Breast epithelium (tissue), 3 donors: ENCODE measurements at regions not wholly inside any gene's neighbourhood (a gene's known extent, or its start where the extent isn't known, plus 50 kb on each side); places are given as distances from the start of the nearest gene placed in this dataset.

Source experiments
- POLR2A ChIP-seq: fragments of 450-650 bp; IDR thresholded peaks from one replicate; pipeline ENCODE4 v1.6.1; 2016; ENCODE audit warnings: antibody characterized with exemption, mild to moderate bottlenecking, moderate library complexity
- TF ChIP-seq, protein P1 (sequence below), 3 donors: fragments of 450-650 bp; IDR thresholded peaks; one replicate each; pipeline ENCODE4 v1.5.1; 2016 to 2017; ENCODE audit warnings: antibody characterized with exemption in 3 of 3, mild to moderate bottlenecking in 3 of 3, moderate library complexity in 3 of 3

- no peak for TF ChIP-seq POLR2A
- TF ChIP-seq, protein P1, sequence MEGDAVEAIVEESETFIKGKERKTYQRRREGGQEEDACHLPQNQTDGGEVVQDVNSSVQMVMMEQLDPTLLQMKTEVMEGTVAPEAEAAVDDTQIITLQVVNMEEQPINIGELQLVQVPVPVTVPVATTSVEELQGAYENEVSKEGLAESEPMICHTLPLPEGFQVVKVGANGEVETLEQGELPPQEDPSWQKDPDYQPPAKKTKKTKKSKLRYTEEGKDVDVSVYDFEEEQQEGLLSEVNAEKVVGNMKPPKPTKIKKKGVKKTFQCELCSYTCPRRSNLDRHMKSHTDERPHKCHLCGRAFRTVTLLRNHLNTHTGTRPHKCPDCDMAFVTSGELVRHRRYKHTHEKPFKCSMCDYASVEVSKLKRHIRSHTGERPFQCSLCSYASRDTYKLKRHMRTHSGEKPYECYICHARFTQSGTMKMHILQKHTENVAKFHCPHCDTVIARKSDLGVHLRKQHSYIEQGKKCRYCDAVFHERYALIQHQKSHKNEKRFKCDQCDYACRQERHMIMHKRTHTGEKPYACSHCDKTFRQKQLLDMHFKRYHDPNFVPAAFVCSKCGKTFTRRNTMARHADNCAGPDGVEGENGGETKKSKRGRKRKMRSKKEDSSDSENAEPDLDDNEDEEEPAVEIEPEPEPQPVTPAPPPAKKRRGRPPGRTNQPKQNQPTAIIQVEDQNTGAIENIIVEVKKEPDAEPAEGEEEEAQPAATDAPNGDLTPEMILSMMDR (IDR thresholded peaks at IDR 0.05): no peak
Measured at GRCh38 chr5:133688391-133688790, 76.0 kb upstream of the FSTL4 start.
